ENCODE measurements at regions not wholly inside any gene's neighbourhood (a gene's known extent, or its start where the extent isn't known, plus 50 kb on each side); places are given as distances from the start of the nearest gene placed in this dataset.
A peak's percentile ranks its signal among the peaks of the same experiment; 100 is the strongest.

DNA sequence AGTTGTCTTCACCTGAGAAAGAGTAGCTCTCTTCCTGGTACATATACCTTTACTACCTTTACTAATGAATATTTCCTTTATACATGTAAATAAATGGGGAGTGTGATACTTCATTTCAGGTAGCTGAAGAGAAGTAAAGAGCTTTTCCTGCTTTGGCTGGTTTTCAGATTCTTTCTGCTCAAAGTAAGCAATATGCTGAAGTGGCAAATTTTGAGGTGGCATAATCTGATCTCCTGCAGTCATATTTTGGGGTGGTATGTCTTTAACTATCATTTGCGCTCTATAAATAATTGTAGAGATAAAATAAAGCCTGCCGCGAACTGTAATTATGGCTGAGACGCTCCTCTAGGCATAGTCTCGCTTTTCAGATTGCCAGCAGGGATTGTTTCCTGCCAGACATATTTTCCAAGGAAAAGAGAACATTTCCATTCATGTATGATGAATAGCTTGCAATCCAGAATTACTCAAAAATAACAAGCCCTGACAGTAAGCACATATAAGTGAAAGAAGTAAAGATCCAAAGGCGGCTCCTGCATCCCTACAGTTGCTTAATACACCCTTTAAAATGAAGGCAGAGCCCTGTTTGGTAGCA is 200.7 kb downstream of the C12orf50 start:
- DNase-seq = no peak

DNA sequence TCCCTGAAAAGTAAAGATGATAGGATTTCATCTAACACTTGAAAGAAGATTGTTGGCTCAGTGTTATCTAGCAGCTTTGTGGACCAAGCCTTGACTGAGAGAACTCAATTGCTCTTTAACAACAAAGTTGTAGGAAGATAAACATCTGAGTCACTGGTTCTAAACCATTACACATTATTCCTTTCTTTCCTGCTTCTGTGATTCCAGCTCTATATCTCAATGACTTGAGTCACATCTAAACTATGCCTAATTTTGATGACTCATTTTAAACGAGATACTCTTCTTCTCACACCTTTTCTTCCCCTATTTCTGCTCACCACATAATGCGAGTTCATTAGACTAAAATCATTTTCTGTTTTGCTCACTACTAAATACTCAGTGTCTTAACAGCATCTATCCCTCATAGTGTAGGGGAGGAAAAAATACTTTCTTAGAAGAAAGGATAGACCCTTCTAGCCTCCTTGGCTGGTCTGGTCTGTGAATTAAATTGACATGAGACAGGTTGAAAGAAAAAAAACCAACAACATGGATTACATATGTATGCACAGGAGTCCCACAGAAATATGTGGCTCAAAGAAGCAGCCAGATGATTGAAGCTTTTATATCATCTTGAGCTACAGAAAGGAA is 201.4 kb downstream of the C12orf50 start:
- DNase-seq = no peak

DNA sequence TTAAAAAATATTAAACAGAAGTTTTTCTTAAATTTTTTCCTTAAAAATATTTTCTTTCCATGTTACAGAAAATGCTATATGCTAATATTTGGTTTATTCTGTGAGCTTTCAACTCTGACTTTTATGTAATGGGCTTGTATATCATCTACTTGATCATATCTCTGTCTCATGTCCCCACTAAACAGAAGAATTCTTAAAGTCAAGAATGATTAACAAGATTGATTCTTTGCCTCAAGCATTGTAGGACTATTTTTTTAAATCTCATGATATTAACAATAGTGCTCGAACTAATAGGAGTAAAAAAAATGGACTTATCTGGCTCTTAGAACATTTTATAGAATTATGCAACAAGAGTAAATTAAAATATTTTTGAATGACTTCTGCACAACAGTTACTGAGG is 206.3 kb downstream of the C12orf50 start:
- DNase-seq = no peak

DNA sequence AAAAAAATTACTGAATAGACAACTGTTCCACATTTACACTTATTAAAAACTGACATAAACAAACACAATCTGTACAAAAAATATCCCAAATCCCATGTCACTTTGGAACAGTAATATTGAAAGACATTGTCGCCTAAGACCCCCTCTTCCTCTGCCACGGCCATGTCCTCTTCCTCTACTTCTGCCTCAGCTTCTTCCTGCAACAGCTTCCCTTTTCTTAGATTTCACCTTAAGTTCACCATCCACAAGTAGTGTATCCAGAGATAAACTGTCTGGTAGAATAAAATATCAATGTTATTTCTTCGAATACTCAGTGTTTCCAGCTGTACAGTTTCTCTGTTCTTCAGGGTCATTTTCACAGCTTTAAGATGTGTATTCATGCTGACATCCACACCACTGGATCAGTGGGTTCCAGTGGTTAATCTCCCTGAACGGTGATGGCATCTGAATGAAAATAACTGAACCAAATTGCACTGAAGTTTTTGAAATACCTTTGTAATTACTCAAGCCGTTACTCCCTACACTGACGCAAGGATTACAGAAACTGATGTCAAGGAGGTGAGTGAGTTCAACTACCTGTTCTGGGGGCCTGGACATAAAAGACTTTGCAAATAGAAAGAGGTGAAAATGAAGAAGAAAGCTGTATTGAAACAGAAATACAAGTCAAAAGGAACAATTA is 208.5 kb downstream of the C12orf50 start:
- DNase-seq = no peak

- DNase-seq = no peak
Observed at GRCh38 chr12:87818441-87818840, 210.8 kb downstream of the C12orf50 start.

DNA sequence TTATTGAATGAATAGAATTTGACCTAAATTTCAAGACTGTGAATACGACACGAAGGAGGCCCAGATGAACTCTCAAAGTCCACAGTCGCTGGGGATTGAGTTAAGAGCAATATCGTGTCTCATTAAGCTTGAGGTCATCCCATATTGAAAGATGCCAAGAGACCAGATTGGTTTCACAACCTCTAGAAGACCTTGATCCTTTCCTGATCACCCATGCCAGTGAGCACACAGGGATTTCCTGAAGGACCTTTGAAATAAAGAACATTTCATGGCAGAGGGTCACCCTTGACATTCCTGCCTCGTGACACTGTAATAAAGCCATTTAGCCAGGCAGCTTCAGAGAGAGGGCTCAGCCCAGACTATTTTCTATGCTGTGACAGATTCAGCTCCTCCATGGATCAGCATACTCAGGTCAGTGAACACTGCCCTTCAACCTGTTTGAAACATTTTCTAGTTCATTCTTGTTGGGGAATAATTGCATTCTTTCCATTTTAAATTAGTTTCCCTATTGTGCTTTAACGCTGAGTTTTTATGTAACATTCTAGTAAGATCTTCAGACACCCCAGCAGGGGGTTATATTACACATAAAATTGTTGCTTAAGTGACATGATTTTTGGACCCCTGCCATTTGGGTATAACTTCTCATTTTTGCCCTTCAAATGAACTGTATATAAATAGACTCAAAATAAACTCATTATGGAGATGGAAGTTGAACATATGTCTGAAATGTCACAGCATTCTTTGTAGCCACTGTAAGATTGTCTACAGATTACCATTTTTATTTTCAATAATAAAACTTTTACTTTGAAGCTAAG is 213.2 kb downstream of the C12orf50 start:
- DNase-seq = peak; percentile 78

DNA sequence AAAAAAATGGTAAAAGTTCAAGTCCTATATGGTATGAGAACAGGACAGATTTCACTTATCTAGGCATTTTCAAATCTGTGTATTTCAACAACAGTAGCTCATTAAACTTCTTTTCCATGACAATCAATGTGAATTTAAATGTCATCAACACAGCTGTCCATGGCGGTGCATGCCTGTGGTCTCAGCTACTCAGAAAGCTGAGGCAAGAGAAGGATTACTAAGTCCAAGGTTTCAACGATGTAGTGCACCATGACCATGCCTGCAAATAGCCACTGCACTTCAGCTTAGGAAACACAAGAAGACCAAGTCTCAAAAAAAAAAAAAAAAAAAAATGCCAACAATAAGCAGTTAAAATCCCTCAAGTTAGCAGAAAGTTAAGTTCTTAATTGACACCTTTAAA is 214.6 kb downstream of the C12orf50 start:
- DNase-seq = no peak

- no peak for DNase-seq
Observed at GRCh38 chr12:87813476-87814234, 215.5 kb downstream of the C12orf50 start.

DNA sequence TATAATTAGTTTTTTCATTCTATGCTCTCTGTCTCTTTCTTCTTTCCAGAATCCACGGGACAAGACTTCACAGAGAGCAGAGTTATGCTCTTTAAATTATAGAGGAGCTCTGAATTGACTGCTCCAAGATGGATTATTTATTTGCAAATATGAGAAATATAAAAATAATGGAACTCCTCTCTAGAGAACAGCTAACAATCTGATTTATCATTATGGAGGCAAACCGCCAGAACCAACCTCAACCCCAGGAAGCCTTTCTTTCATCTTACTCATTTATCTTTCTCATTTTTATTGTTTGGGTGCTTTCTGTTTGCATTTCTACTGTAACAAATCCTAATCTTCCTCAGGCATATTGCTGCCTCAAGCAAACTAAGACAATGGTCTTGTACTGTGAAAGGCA is 216.5 kb downstream of the C12orf50 start:
- no peak for DNase-seq

DNA sequence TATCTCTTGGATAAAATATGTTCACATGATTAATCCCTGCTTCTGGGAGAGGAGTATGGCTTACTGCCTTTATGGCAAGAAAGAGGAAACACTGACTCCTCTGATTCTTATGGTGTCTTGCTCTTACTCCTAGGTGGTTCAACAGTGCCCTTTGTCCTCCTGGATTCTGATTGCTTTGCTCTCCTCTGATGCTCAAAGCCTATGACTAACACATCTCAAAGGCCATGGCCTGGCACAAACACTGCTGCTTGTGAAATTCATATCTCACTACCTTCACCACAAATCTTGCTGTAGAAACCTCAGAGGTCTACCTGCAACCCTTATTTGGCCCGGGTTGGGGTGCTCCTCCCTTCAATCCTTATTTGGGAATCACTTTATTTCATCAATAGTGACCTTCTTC is 217.2 kb downstream of the C12orf50 start:
- no peak for DNase-seq

- no peak for DNase-seq
Observed at GRCh38 chr12:87809916-87810315, 219.3 kb downstream of the C12orf50 start.

GRCh38 chr12:87807086-87807485 is 222.1 kb downstream of the C12orf50 start:
- DNase-seq = no peak

- DNase-seq = no peak
Observed at GRCh38 chr12:87806310-87806709, 222.9 kb downstream of the C12orf50 start.

GRCh38 chr12:87804386-87804785 is 224.8 kb downstream of the C12orf50 start:
- DNase-seq = peak; percentile 88

GRCh38 chr12:87802721-87803011 is 226.5 kb downstream of the C12orf50 start:
- DNase-seq = no peak

DNA sequence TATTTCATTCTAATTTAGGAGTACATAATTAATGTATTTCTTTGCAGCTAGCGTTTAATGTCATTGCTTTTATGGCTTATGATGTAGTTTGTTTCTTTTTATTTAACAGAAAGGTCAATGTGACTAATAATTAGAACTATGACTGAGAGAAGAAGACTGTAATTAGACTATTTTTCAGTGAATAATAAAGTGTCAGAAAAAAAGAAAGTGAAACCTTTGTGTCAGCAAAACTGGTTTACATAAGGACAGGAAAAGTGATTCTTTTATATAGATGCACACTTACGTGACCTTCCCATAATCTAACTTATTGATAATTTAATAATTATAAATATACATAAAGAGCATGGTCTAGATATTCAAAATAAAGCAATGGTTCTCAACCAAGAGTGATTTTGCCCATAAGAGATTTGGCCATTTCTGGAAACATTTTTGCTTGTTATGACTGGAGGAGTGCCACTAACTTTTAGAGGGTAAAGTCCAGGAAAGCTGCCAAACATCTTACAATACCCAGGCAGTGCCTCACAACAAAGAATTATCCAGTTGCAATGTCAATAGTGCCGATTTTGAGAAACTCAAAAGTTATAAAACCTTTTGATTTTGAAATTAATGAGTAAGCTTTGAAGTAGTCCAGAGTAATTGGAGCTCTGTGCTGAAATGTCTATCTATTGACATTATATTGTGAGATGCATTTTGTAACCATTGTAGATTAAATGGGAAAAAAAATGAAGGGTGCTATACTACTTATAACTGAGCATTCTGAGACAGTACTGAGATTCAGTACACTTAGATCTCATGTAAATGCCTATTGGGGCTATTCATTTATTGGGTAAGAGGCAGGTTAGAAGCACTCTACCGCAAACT is 227.1 kb downstream of the C12orf50 start:
- DNase-seq = peak; percentile 87

- no peak for DNase-seq
Observed at GRCh38 chr12:87796961-87797516, 232.2 kb downstream of the C12orf50 start.

- no peak for DNase-seq
Observed at GRCh38 chr12:87795555-87795954, 233.6 kb downstream of the C12orf50 start.

DNA sequence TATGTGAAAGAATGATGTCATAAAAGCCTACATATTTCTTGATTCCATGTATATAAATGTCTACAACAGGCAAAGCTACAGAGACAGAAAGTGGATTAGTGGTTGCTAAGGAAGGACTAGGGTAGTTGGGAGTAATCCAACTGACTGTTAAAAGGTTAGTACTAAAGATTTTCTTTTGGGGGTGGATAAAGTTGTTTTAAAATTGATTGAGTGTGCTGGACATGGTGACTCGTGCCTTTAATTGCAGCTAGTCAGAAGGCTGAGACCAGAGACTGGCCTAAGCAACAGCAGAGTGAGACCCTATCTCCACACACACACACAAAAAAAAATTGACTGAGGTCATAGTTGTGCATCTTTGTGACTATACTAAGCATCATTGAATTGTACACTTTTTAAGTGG is 234.3 kb downstream of the C12orf50 start:
- DNase-seq = no peak

DNA sequence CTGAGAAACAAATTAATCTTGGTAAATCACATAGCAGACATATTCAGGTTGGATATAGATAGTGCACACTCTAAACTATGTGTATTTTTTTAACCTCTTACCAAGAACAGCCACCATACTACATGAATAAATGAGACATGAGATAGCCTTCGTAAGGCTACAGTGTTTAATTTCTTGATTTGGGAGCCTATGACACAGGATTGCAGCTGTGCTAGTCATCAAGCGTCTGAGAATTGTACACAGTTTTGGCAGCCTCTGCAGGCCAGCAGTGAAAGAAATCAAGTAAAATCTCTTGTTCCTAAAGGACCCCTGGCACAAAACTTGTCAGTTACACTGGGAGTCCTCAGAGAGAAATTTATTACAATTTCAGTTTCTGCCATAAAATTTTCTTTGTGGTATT is 236.1 kb downstream of the C12orf50 start:
- DNase-seq = peak; percentile 79

DNA sequence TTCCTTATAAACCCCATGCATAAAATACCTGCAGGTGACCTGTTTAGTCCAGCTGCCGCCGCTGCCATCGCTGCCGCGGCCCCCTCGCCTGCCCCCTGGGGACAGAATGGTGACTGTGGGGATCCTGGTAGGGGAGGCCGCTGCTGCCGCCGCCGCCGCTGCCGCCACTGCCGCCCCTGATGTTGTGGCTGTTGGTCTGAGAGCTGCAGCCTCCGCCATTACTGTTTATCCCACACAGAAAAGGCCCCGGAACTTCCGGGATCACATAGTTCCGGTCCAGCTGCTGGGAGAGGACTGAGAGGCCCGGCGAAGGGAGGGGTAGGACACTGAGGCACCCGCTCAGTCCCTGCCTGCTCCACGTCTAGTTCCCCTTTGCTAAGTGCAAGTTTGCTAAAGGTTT is 244.9 kb downstream of the C12orf50 start:
- no peak for DNase-seq

- no peak for DNase-seq
Observed at GRCh38 chr12:87783467-87783866, 245.7 kb downstream of the C12orf50 start.

All from NCI-H446 treated with DMSO at 0.1 percent for 48 hours (cell line).